Activated CD4-positive, alpha-beta T cell treated with anti-CD3 and anti-CD28 coated beads, Interleukin-2, Interleukin-4, amounts not matched to agents 100 ng/mL and 50 ng/mL, durations not matched to agents 16 hours and 8 hours (primary cell): ENCODE measurements at regions not wholly inside any gene's neighbourhood (a gene's known extent, or its start where the extent isn't known, plus 50 kb on each side); places are given as distances from the start of the nearest gene placed in this dataset.

Source experiments
- DNase-seq: peaks from one replicate; pipeline ENCODE4 v3.0.0-alpha.2; 2020; ENCODE audit warnings: low spot score

- DNase-seq = no peak
Measured at GRCh38 chr13:73934771-73935170, 199.4 kb downstream of the KLF12 start.

- no peak for DNase-seq
Measured at GRCh38 chr13:73934215-73934641, 200.0 kb downstream of the KLF12 start.

- no peak for DNase-seq
Measured at GRCh38 chr13:73933795-73934194, 200.4 kb downstream of the KLF12 start.

GRCh38 chr13:73932091-73932490 is 202.1 kb downstream of the KLF12 start:
- DNase-seq = no peak

- DNase-seq = no peak
Measured at GRCh38 chr13:73929287-73929932, 204.8 kb downstream of the KLF12 start.

GRCh38 chr13:73924607-73925006 is 209.6 kb downstream of the KLF12 start:
- DNase-seq = peak; percentile 34

GRCh38 chr13:73922493-73923393 is 211.5 kb downstream of the KLF12 start:
- DNase-seq = no peak

- DNase-seq = no peak
Measured at GRCh38 chr13:73918691-73919090, 215.5 kb downstream of the KLF12 start.

- no peak for DNase-seq
Measured at GRCh38 chr13:73913751-73914518, 220.3 kb downstream of the KLF12 start.

- DNase-seq = no peak
Measured at GRCh38 chr13:73913079-73913740, 221.0 kb downstream of the KLF12 start.

- no peak for DNase-seq
Measured at GRCh38 chr13:73911361-73911760, 222.8 kb downstream of the KLF12 start.

- no peak for DNase-seq
Measured at GRCh38 chr13:73910733-73911132, 223.5 kb downstream of the KLF12 start.

- DNase-seq = no peak
Measured at GRCh38 chr13:73908809-73909208, 225.4 kb downstream of the KLF12 start.

GRCh38 chr13:73904625-73905024 is 229.6 kb downstream of the KLF12 start:
- no peak for DNase-seq

GRCh38 chr13:73903561-73903960 is 230.6 kb downstream of the KLF12 start:
- no peak for DNase-seq

- DNase-seq = no peak
Measured at GRCh38 chr13:73902847-73903246, 231.4 kb downstream of the KLF12 start.

GRCh38 chr13:73902296-73902695 is 231.9 kb downstream of the KLF12 start:
- no peak for DNase-seq

- DNase-seq = no peak
Measured at GRCh38 chr13:73901324-73902068, 232.7 kb downstream of the KLF12 start.

GRCh38 chr13:73900591-73900990 is 233.6 kb downstream of the KLF12 start:
- no peak for DNase-seq

- DNase-seq = no peak
Measured at GRCh38 chr13:73898899-73899298, 235.3 kb downstream of the KLF12 start.

- no peak for DNase-seq
Measured at GRCh38 chr13:73898276-73898675, 235.9 kb downstream of the KLF12 start.
